GM12878 (cell line): ENCODE measurements at regions not wholly inside any gene's neighbourhood (a gene's known extent, or its start where the extent isn't known, plus 50 kb on each side); places are given as distances from the start of the nearest gene placed in this dataset.

Source experiments
- BHLHE40 ChIP-seq, 2 experiments: fragments of 450-650 bp in 1 of 2; IDR thresholded peaks; 2 replicates each; pipeline ENCODE4 v1.6.1; 2011 to 2017; ENCODE audit warnings: low read depth in 2 of 2, borderline replicate concordance in 1 of 2, improper control_type of control experiment in 1 of 2, low read length in 1 of 2, mild to moderate bottlenecking in 1 of 2
- LARP7 ChIP-seq: fragments of 450-650 bp; IDR thresholded peaks from 2 replicates; pipeline ENCODE4 v1.6.1; 2017; ENCODE audit warnings: mild to moderate bottlenecking
- RFX5 ChIP-seq: IDR thresholded peaks from 2 replicates; pipeline ENCODE4 v1.6.1; 2011; ENCODE audit warnings: low read depth, low read length, improper control_type of control experiment
- TARDBP ChIP-seq: IDR thresholded peaks from 2 replicates; pipeline ENCODE4 v1.6.1; 2016; ENCODE audit warnings: borderline replicate concordance
- YY1 ChIP-seq: IDR thresholded peaks from 2 replicates; pipeline ENCODE4 v1.6.1; 2011; ENCODE audit warnings: low read depth, mild to moderate bottlenecking, low read length
- ZNF24 ChIP-seq: fragments of 450-650 bp; IDR thresholded peaks from 2 replicates; pipeline ENCODE4 v1.6.1; 2017; ENCODE audit warnings: antibody characterized with exemption, mild to moderate bottlenecking
- TF ChIP-seq, protein P1 (sequence below), 3 experiments: IDR thresholded peaks in 2 of 3; conservative IDR thresholded peaks in 1 of 3; 2 replicates each; pipeline ENCODE4 v1.5.1; 2011; ENCODE audit warnings: low read depth in 3 of 3, low read length in 3 of 3, mild to moderate bottlenecking in 3 of 3, control low read depth in 2 of 3, moderate library complexity in 2 of 3, inconsistent platforms in 1 of 3, mixed read lengths in 1 of 3; ENCODE audit not compliant: control insufficient read depth in 2 of 3, insufficient read depth in 1 of 3; ENCODE audit errors: extremely low read depth in 1 of 3
- TF ChIP-seq, protein P2 (sequence below): IDR thresholded peaks from 2 replicates; pipeline ENCODE4 v1.6.1; 2011; ENCODE audit warnings: low read depth, mild to moderate bottlenecking, low read length, moderate library complexity, borderline replicate concordance; ENCODE audit errors: extremely low read depth

DNA sequence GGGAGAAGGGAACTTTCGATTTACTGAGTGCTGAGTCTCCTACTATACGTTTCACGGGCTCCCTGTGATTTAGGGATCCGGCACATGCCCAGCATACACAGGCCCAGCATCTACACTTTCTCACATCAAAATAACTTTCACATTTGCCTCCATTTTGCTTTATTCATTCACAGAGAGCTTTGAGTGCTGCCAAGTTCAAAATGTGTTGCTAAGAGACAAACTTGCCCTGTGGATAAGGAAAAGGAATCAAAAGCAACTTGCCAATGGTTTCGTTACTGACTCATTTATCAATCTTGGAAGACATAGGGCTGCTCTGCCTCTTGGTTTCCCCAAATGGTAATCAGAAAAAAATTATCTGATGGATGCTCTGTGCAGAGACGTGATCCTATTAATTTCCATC lies 86.3 kb upstream of the LRRN1 start:
- TF ChIP-seq BHLHE40 (IDR thresholded peaks at IDR 0.05; ENCODE audit: borderline replicate concordance in 1 of 2, low read depth in 2 of 2, low read length in 1 of 2) (no peak), ZNF24 (no peak), YY1 (no peak), TARDBP (no peak), RFX5 (no peak), LARP7 (no peak)
- TF ChIP-seq, protein P1, sequence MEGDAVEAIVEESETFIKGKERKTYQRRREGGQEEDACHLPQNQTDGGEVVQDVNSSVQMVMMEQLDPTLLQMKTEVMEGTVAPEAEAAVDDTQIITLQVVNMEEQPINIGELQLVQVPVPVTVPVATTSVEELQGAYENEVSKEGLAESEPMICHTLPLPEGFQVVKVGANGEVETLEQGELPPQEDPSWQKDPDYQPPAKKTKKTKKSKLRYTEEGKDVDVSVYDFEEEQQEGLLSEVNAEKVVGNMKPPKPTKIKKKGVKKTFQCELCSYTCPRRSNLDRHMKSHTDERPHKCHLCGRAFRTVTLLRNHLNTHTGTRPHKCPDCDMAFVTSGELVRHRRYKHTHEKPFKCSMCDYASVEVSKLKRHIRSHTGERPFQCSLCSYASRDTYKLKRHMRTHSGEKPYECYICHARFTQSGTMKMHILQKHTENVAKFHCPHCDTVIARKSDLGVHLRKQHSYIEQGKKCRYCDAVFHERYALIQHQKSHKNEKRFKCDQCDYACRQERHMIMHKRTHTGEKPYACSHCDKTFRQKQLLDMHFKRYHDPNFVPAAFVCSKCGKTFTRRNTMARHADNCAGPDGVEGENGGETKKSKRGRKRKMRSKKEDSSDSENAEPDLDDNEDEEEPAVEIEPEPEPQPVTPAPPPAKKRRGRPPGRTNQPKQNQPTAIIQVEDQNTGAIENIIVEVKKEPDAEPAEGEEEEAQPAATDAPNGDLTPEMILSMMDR (IDR thresholded peaks at IDR 0.05 in 2 of 3, conservative IDR thresholded peaks at IDR 0.05 in 1 of 3; ENCODE audit: control insufficient read depth in 2 of 3, extremely low read depth in 1 of 3, insufficient read depth in 1 of 3, low read depth in 3 of 3, low read length in 3 of 3): no peak
- TF ChIP-seq, protein P2, sequence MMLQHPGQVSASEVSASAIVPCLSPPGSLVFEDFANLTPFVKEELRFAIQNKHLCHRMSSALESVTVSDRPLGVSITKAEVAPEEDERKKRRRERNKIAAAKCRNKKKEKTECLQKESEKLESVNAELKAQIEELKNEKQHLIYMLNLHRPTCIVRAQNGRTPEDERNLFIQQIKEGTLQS: no peak
